Neural progenitor cell (in vitro differentiated cells): ENCODE measurements at regions not wholly inside any gene's neighbourhood (a gene's known extent, or its start where the extent isn't known, plus 50 kb on each side); places are given as distances from the start of the nearest gene placed in this dataset.

ENCODE experiments used
- EZH2 ChIP-seq: fragments of 200-600 bp; sonication (generic); IDR thresholded peaks from 2 replicates; pipeline ENCODE4 v1.6.1; 2017; ENCODE audit warnings: antibody characterized with exemption, mild to moderate bottlenecking, moderate library complexity
- TF ChIP-seq, protein P1 (sequence below): fragments of 200-600 bp; sonication (generic); IDR thresholded peaks from 2 replicates; pipeline ENCODE4 v1.5.1; 2017; ENCODE audit warnings: antibody characterized with exemption, mild to moderate bottlenecking

DNA sequence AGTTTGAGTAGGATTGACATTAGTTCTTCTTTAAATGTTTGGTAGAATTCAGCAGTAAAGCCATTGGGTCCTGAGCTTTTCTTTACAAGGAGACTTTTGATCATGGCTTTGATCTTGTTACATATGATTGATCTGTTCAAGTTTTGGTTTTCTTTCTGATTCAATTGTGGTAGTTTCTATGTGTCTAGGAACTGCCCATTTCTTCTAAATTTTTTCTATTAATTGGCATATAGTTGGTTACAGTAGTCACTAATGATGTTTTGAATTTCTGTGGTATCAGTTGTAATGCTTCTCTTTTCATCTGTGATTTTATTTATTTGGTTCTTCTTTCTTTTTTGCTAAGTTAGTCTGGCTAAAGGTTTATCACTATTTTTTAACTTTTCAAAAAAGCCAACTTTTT, 73.3 kb upstream of the DLGAP1 start:
- TF ChIP-seq, protein P1, sequence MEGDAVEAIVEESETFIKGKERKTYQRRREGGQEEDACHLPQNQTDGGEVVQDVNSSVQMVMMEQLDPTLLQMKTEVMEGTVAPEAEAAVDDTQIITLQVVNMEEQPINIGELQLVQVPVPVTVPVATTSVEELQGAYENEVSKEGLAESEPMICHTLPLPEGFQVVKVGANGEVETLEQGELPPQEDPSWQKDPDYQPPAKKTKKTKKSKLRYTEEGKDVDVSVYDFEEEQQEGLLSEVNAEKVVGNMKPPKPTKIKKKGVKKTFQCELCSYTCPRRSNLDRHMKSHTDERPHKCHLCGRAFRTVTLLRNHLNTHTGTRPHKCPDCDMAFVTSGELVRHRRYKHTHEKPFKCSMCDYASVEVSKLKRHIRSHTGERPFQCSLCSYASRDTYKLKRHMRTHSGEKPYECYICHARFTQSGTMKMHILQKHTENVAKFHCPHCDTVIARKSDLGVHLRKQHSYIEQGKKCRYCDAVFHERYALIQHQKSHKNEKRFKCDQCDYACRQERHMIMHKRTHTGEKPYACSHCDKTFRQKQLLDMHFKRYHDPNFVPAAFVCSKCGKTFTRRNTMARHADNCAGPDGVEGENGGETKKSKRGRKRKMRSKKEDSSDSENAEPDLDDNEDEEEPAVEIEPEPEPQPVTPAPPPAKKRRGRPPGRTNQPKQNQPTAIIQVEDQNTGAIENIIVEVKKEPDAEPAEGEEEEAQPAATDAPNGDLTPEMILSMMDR: no peak
- TF ChIP-seq EZH2: no peak
